NCI-H1048 (cell line): ENCODE measurements at regions not wholly inside any gene's neighbourhood (a gene's known extent, or its start where the extent isn't known, plus 50 kb on each side); places are given as distances from the start of the nearest gene placed in this dataset.

ENCODE experiments used
- DNase-seq: peaks from one replicate; lab custom pipeline; 2025; lab: John Stamatoyannopoulos, UW

- DNase-seq: no peak
Measured at GRCh38 chr14:96638041-96638855, 136.1 kb downstream of the PAPOLA start.

GRCh38 chr14:96639550-96639949 is 137.4 kb downstream of the PAPOLA start:
- DNase-seq: no peak

DNA sequence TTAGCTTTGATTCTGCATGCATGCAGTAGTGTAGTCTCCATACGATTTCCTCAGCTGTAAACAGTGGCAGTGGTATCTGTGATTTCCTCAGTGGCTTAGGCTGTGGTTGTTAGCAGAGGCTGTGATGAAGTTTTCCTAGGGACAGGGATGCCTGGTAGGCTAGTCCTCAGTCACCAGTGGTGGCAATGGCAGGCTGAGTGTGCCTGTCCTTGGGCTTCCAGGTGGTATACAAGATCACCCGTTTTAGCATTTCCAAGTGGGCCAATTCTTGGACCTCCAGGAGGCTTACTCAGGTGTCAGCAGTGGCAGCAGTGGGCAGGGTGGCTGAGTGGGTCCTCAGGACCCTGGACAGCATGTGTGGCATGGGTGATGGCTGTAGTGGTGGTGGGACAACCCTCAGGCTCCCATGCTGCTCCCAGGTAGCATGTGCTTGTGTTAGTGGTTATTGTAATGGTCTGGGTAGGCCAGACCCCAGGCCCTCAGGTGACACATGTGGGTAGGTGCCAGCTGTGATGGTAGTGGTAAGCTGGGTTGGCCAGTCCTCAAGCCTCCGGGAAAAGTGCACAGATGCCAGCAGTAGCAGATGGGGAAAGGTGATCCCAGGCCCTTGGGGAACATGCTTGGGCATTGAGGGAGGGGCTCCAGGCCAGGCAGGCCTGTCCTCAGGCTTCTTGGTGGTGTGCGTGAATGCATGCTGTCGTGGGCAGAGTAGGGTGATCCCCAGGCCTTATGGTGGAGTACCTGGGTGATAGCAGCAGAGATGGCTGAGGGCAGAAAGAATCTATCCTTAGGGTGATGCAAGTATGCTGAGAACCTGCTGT is 146.5 kb downstream of the PAPOLA start:
- no peak for DNase-seq

DNA sequence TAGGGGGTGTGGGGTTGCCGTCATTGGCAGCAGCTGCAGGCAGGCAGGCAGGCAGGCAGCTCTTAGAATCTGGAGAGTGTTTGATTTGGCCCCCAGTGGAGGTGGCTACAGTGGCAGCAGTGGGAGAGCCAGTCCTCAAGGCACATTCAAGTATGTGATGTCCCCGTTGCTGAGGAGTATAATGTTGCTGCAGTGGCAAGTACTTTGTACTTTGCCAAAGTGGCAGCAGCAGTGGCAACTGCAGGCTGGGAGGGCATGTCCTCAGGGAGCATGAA is 147.1 kb downstream of the PAPOLA start:
- DNase-seq: no peak

- no peak for DNase-seq
Measured at GRCh38 chr14:96653597-96653996, 143.6 kb upstream of the VRK1 start.

DNA sequence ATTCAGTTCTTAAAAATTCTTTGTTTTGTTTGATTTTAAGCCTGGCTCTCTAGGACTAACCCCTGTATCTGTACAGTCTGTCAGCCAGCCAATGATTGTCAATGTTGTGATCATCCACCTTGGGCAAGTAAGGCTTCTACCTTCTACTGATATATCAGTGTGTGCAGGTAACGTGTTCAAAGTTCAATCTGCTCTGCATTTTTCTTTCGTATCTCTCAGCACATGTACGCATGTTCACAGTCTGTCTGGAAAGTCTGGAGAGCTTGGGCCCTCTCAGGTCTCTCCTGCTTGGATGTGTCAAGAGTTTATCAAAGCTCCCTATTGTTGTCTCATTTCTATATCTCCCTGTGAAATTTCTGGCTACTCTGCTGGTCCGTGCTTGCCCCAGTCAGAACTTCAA is 138.6 kb upstream of the VRK1 start:
- no peak for DNase-seq

GRCh38 chr14:96660123-96660522 is 137.1 kb upstream of the VRK1 start:
- no peak for DNase-seq

- no peak for DNase-seq
Measured at GRCh38 chr14:96660667-96661066, 136.5 kb upstream of the VRK1 start.

DNA sequence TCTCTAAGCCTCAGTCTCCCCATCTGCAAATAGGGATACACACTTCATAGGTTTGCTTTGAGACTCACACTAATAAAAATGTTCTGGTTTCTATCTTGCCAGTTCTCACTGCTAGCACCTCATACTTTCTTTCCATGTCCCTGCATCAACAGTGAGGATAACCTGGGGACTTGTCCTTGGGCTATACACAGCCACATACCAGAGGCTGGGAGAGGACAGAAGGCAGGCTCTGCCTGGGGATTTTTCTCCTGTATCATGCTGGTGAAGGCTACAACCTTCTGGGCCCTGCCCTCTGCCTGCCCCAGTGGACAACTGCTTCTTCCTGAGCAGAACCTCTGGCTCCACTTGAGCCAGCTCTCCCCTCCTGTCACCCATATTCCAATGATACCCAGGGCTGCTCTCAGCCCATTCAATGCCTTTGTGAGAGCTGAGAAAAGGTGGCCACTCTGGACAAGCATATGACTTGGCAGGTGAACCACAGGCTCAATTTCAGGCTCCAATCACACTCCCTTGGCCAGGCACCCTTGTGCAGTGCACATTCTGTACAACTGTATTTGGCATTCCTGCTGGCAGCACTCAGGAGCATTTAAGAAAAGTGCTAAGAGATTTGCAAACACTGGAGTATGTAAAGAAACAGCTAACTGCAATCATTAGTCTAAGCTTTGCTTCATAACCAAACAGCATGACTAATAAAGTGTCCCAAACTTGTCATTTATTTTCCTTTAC is 135.8 kb upstream of the VRK1 start:
- no peak for DNase-seq

DNA sequence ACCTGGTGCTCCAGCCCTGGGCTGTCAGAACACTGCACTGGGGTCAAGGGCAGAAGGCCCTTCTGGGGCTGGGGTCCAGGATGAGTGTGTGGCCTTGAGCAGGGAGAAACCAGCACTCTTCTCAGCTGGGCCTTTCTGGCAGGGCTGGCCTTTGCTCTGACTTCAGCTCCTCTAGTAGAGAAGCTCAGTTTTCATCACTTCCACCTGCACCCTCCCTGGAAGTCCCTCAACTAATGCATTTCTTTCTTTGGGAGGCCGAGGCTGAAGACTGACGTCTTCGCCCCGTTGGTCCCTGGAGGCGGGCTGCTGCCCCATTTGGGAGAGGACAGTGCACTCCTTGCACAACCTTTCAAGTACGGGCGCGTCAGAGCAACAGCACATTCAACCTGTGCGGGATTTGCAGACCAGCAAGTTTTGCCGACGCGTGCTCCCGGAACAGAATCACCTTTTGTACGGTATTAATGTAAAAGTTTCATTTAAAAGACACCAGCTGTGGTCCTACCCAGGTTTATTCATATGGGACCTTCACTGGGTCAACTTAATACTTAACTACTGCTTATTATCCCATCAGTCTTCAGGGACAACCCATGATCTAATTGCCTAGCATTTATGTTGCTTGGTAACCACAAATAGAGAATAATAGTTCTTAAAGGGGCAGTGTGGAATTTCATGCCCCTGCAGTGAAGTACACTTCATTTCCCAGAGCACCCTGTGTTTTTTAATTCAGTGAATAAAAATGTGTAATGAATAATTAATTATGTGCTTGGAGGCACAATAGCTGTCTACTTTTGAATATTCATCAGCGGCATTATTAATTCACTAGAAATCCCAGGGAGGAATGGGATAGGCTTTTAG is 134.8 kb upstream of the VRK1 start:
- no peak for DNase-seq

DNA sequence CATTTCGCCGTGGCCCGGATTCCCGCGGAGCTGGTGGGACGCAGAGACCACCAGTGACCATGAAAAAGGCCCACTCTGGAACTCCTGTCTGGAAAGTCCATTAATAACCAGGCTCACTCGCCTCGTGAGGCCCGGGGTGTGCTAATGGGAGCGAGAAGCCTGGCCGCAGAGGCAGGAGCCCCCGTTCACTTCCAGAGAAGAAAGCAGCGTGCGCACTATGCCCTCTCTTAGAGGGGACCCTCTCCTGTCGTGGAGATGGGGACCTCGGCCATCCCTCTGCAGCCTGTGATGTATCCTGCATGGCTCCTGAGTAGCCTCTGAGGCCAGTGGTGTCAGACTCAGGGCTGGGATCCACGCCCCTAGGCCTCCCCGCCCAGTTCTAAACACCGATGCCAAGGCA is 134.1 kb upstream of the VRK1 start:
- DNase-seq: no peak

GRCh38 chr14:96663491-96664067 is 133.6 kb upstream of the VRK1 start:
- no peak for DNase-seq

DNA sequence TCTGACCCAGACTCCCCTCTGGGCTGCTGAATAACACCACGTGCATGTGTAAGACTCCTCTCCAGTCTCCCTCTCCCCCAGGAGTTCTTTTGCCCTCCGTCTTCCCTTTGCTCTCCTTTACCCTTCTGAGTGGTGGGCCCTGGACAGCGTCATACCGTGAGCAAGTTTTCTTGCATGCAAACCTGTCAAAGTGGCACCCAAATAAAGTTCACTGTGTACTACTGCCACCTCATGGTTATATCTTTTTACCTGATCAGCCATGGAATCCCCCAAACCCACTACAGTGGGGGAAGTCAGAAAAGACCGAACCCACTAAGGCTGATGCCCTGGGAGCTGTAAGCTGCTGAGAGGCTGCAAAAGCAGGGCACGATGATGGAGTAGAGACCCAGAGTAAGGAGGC is 131.1 kb upstream of the VRK1 start:
- DNase-seq: no peak

DNA sequence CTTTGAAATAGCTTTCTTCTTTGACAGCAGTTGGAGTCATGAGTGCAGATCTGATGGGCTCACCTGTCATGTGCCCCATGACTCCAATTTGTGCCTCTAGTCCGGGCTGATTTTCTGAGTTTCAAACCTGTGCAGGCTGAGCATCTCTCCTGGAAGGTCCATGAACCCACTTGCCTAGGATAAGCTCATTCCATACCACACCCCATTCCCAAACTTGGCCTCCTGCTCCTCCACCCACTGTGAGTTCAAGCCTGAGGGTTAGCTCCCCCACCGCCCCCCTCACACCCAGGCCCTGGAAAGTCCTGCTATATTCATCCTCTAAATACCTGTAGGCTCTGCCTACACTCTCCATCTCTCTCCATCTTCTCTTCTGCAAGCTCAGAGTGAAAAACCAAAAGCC is 126.8 kb upstream of the VRK1 start:
- DNase-seq: no peak

DNA sequence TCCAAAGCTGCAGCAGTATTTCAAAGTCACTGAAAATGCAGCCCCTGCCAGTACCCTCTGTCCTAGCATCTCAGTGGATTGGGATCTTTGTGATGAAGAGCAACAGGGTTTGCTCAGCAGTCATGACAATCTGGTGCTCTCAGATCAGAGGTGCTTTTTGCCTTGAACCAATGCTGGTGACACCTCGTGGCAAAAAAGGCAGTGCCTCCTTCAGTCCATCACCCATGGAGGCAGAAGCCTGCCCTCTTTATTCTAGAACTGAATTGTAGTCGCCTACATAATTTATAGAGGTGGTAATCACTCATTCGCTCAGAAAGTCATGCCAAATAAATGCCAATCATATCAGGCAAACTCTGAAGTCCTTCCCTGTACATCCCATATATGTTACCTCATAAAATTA is 126.0 kb upstream of the VRK1 start:
- no peak for DNase-seq

DNA sequence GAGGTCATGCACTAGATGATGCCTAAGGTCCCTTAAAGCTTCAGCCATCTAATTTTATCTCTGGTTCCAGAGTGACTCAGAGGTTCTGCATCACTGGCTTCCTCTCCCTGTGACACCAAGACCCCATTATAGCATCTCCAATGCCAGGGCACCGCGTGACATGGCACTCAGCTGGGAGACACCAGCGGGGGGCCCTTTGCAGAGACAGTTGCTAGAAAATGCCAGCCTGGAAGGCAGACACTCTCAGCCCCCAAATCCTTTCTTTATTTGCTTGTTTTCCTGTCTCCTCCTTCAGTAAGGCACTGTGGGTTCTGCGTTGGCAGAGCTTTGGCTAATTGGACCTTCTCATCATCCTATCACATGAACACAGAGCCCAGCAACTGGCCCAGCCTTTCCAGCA is 123.5 kb upstream of the VRK1 start:
- DNase-seq: no peak

DNA sequence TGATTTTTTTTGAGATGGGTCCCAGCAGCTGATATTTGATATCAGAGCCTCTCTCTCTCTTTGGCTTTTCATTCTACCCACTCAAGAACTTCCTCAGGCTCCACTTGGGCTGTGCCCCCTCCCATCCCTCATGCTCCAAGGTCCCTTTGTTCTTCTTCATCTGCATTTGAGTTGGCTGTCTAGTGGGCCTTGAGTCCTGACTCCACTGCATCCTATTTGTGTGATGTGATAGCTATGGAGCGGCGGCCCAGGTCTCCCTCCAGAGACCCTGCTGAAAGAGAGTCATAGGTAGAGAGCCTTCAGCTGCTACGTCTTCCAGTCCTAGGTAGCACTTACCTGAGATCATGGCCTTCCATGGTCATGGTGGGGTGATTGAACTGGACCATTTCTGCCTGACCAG is 123.1 kb upstream of the VRK1 start:
- DNase-seq: no peak

DNA sequence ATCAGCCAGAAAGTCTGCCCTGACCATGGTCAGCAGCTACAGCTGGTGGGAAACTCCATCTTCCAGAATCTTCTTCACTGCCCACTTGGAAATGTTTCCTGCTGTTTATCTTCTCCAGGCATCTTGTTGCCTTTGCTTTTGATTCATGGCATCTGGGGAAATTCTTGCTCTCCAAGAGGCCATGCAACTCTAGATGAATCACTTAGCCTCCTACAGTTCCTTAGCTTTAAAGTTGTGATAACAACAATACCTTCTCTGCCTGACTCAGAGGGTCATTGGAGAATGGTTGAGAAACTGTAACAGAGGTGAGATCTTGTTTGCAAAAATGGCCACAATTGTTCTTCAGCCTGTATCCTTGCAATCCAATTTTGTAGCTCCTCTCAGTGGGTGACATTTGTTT is 121.0 kb upstream of the VRK1 start:
- no peak for DNase-seq

DNA sequence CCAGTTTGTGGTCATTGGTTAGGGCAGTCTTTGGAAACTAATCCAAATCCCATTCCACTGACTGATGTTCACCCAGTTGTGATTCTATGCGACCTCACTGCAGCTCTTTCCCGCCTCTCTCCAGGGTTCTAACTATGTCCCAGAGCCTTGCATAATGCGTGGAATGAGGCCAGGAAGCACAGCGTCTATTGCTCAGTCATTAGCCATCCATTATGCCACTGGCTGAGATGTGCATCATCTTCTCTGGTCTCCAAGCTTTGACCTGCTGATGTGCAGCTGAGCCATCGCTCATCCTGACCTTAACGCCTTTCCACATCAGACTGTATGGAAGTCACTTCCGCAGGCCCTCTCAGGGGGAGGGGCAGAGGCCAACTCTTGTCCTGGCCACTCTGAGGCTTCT is 115.4 kb upstream of the VRK1 start:
- no peak for DNase-seq

DNA sequence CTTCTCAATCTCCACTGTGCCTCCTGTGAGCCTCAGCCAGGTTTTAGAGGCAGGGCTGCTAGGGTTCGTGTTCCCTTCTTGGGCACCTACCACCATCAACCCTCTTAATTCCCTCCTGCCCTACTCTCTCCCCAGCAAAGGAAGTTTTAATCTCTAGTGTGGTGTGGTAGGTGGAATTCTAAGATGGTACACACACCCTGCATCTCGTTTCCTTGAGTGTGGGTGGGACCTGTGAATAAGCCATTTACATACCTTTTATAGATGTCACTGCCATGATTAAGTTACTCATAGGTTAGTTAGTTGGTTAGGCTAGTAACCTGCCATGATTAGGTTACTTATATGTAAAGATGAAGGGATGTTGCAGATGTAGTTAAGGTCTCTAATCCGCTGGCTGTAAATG is 114.8 kb upstream of the VRK1 start:
- no peak for DNase-seq

DNA sequence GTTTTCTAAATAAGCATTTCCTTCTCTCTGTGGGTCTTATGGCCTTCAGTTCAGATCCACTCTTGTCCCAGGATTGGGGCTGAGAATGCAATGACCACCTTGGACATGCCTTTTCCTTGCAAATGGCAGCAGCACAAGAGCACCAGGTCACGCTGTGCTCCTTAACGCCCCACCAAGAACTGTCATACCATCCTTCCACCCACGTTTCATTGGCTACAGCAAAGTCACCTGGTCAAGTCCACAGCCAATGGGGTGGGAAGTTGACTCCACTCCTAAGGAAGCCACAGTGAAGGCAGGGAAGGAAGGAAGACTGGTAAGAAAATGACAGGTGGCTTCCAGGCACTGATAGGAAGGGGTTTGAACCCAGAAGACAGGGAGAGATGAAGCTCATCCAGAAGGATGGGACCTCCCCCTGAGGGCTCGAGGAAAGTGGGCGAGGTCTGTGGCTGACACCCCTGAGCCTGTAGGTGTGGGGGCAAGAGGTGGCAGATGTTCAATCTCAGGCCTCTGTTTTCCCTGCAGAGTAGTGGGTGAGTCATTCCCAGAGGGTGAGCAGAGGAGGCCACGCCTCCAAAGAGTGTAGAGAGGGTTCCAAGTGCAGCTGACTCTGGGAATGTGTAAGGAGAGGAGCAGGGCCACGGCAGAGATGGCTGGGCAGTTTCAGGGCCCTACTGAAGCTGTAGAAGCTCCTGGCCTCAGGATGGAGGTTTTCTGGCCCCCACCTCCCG is 113.5 kb upstream of the VRK1 start:
- DNase-seq: no peak
